Subcutaneous abdominal adipose tissue (tissue), 5 donors: ENCODE measurements at regions not wholly inside any gene's neighbourhood (a gene's known extent, or its start where the extent isn't known, plus 50 kb on each side); places are given as distances from the start of the nearest gene placed in this dataset.

Experiments used
- H3K27ac ChIP-seq: one replicate; pipeline ENCODE4 v1.7.0; 2013; ENCODE audit warnings: low read depth, mild to moderate bottlenecking, inconsistent platforms, low read length, moderate library complexity
- H3K27me3 ChIP-seq, 5 donors: one replicate each; pipeline ENCODE4 v1.7.0; 2013; ENCODE audit warnings: low read length in 5 of 5, inconsistent platforms in 1 of 5; ENCODE audit not compliant: control insufficient read depth in 5 of 5, insufficient read depth in 4 of 5
- H3K36me3 ChIP-seq, 5 donors: one replicate each; pipeline ENCODE4 v1.7.0; 2013; ENCODE audit warnings: low read length in 5 of 5; ENCODE audit not compliant: control insufficient read depth in 5 of 5, insufficient read depth in 5 of 5
- H3K4me1 ChIP-seq, 5 donors: one replicate each; pipeline ENCODE4 v1.7.0; 2013; ENCODE audit warnings: low read length in 5 of 5, mild to moderate bottlenecking in 3 of 5, moderate library complexity in 1 of 5; ENCODE audit not compliant: control insufficient read depth in 5 of 5, insufficient read depth in 5 of 5
- H3K4me3 ChIP-seq, 5 donors: one replicate each; pipeline ENCODE4 v1.7.0; 2013; ENCODE audit warnings: low read length in 5 of 5, low read depth in 1 of 5
- H3K9ac ChIP-seq, 5 donors: one replicate each; pipeline ENCODE4 v1.7.0; 2013; ENCODE audit warnings: low read length in 5 of 5, mild to moderate bottlenecking in 4 of 5, moderate library complexity in 3 of 5
- H3K9me3 ChIP-seq, 5 donors: one replicate each; pipeline ENCODE4 v1.7.0; 2013; ENCODE audit warnings: low read length in 5 of 5; ENCODE audit not compliant: control insufficient read depth in 5 of 5
- donor health status: healthy.
- donor health status: healthy.
- donor health status: healthy.
- donor health status: healthy.
- donor health status: healthy.

- Histone ChIP-seq H3K4me3 (no peak overlapping the region), H3K27ac (no peak overlapping the region), H3K36me3 (no peaks in the 10 kb centered on the region), H3K4me1 (no peaks in the 10 kb centered on the region), H3K9me3 (peaks cover 0 to 2% (median 0%) of the 10 kb centered on the region in 5 donors), H3K27me3 (no peaks in the 10 kb centered on the region), H3K9ac (no peak overlapping the region)
Measured at GRCh38 chr1:235027862-235028250, 100.8 kb downstream of the TOMM20 start.

- H3K9ac ChIP-seq, result no peak overlapping the region
- no peaks in the 10 kb centered on the region for H3K4me1 ChIP-seq
- H3K36me3 ChIP-seq, result no peaks in the 10 kb centered on the region
- no peak overlapping the region for H3K4me3 ChIP-seq
- no peaks in the 10 kb centered on the region for H3K27me3 ChIP-seq
- no peak overlapping the region for H3K27ac ChIP-seq
- peaks cover 0 to 2% (median 0%) of the 10 kb centered on the region in 5 donors for H3K9me3 ChIP-seq
Measured at GRCh38 chr1:235027076-235027861, 101.4 kb downstream of the TOMM20 start.

GRCh38 chr1:235025422-235025984, 103.1 kb downstream of the TOMM20 start:
- Histone ChIP-seq H3K27ac (no peak overlapping the region), H3K4me1 (no peaks in the 10 kb centered on the region), H3K27me3 (no peaks in the 10 kb centered on the region), H3K36me3 (no peaks in the 10 kb centered on the region), H3K9me3 (peaks cover 0 to 2% (median 0%) of the 10 kb centered on the region in 5 donors), H3K4me3 (no peak overlapping the region), H3K9ac (no peak overlapping the region)

DNA sequence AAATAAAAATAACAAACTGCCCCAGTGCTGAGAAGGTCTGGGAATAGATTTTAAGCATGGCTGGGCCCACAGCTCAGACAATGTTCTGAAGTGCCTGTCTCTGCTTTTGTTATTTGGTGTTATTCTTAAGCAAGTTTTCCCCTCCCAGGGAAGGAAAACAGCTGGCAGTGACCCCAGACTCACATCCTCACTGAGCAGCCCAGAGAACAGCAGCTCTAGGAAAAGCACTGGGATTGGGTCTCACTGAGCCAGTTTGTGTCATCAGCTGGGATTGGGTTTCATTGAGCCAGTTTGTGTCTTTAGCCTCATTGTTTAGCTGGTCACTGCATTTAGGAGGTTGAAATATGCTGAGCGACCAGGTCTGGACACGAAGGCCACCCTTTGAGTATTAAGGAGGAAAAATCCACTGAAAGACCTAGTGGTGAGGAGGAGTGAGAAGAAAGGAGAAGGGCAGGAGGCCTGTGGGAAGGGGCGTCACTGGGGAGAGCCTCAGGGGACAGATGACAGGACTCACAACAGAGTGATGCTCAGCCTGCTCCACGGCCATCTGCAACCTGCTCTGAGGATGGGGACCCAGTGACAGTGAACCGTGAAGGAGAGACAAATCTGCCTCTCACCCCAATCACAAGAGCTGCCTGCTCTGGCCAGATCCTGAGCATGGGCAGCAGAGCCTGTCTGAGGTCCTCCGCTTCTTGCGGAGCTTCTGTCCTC, 103.8 kb downstream of the TOMM20 start:
- H3K9me3 ChIP-seq, result peaks cover 0 to 2% (median 0%) of the 10 kb centered on the region in 5 donors
- no peak overlapping the region for H3K4me3 ChIP-seq
- peak overlapping the region in 1 of 5 donors; percentile 24 for H3K9ac ChIP-seq
- H3K36me3 ChIP-seq, result no peaks in the 10 kb centered on the region
- H3K27me3 ChIP-seq, result no peaks in the 10 kb centered on the region
- no peaks in the 10 kb centered on the region for H3K4me1 ChIP-seq
- H3K27ac ChIP-seq, result no peak overlapping the region

- H3K4me3 ChIP-seq, result no peak overlapping the region
- H3K36me3 ChIP-seq, result no peaks in the 10 kb centered on the region
- no peaks in the 10 kb centered on the region for H3K4me1 ChIP-seq
- no peak overlapping the region for H3K9ac ChIP-seq
- no peaks in the 10 kb centered on the region for H3K27me3 ChIP-seq
- peaks cover 0 to 2% (median 0%) of the 10 kb centered on the region in 5 donors for H3K9me3 ChIP-seq
- H3K27ac ChIP-seq, result no peak overlapping the region
Measured at GRCh38 chr1:235023711-235024439, 104.8 kb downstream of the TOMM20 start.

DNA sequence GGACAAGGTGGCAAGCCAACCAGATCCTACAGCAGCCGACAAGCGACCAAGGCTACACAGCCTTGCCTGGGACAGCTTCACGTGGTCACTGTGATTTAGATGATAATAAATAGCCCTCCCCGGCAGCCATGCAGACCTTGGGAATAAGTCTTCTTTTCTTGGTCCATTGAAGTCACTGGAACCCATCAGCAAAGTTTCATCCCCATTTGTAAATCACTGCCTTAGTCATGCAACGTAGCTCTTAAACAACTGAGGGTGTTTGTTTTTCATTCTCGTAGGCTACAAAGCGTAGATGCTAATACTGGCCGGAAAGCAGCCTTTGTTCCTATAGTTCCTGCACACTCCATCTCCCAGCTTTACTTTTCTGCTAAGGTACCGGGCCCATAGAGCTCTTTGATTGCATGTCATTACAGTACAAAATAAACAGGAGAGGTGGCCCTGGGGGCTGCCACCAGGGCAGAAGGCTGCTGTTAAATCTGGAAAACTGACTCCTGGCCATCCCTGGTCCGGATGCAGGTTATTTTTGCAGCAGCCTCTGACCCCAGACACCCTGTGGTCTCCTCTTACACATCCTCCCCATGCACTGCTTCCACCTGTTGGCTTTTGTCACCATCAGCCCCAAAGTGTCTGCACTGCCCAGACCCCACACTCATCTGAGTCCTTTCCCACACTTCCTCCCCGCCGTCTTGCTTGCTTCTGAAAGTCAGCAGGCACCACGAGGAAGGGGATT, 105.5 kb downstream of the TOMM20 start:
- no peak overlapping the region for H3K4me3 ChIP-seq
- no peak overlapping the region for H3K9ac ChIP-seq
- H3K36me3 ChIP-seq, result no peaks in the 10 kb centered on the region
- no peak overlapping the region for H3K27ac ChIP-seq
- H3K4me1 ChIP-seq, result no peaks in the 10 kb centered on the region
- no peaks in the 10 kb centered on the region for H3K27me3 ChIP-seq
- peaks cover 0 to 6% (median 4%) of the 10 kb centered on the region in 5 donors for H3K9me3 ChIP-seq

DNA sequence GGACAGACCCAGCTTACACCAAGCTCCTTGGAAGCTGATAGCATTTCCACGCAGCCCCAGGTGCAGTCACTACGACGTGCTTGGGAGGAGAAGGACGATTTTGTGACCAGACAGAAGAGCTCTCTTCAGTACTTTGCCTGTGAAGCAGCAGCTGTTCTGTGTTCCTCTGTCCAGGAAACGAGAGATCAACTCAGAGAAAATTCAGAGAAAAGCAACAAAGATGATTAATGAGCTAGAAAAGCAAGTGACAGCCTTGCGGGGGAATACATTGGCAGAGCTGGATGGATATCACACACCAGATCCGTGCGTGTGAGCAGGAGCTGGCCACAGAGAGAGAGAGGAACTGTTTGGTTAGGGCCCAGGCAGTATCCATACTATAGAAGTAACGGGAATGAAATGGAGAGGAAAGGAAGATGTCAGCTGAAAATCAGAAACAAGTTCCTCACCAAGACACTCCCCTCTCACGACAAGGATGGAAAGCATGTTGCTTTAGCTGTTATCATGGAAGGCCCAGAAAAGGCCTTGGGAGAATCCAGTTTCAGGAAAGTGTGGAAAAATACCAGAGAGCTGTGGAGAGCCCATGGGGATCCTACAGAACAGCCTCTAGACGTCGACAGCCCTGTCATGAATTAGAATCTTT, 106.2 kb downstream of the TOMM20 start:
- H3K4me1 ChIP-seq, result no peaks in the 10 kb centered on the region
- peaks cover 0 to 8% (median 6%) of the 10 kb centered on the region in 5 donors for H3K9me3 ChIP-seq
- no peaks in the 10 kb centered on the region for H3K36me3 ChIP-seq
- no peak overlapping the region for H3K27ac ChIP-seq
- H3K27me3 ChIP-seq, result no peaks in the 10 kb centered on the region
- H3K4me3 ChIP-seq, result no peak overlapping the region
- H3K9ac ChIP-seq, result no peak overlapping the region

- H3K9me3 ChIP-seq, result peaks cover 0 to 6% (median 5%) of the 10 kb centered on the region in 5 donors
- no peak overlapping the region for H3K9ac ChIP-seq
- H3K4me1 ChIP-seq, result no peaks in the 10 kb centered on the region
- no peak overlapping the region for H3K27ac ChIP-seq
- no peaks in the 10 kb centered on the region for H3K36me3 ChIP-seq
- H3K4me3 ChIP-seq, result no peak overlapping the region
- H3K27me3 ChIP-seq, result no peaks in the 10 kb centered on the region
Measured at GRCh38 chr1:235021815-235022214, 106.8 kb downstream of the TOMM20 start.

- Histone ChIP-seq H3K9me3 (peaks cover 0 to 6% (median 5%) of the 10 kb centered on the region in 5 donors), H3K4me1 (no peaks in the 10 kb centered on the region), H3K4me3 (no peak overlapping the region), H3K9ac (no peak overlapping the region), H3K27me3 (no peaks in the 10 kb centered on the region), H3K27ac (no peak overlapping the region), H3K36me3 (no peaks in the 10 kb centered on the region)
Measured at GRCh38 chr1:235021321-235021720, 107.3 kb downstream of the TOMM20 start.
